Activated CD8-positive, alpha-beta T cell treated with anti-CD3 and anti-CD28 coated beads, Interleukin-2, amount 10 ng/mL, durations not matched to agents 7 days and 5 days (primary cell): ENCODE measurements at regions not wholly inside any gene's neighbourhood (a gene's known extent, or its start where the extent isn't known, plus 50 kb on each side); places are given as distances from the start of the nearest gene placed in this dataset.

Experiments used
- ATAC-seq: fragments of 150-1000 bp; cut with Tn5 transposase; one replicate; pipeline ENCODE4 v1.10.0; 2021; ENCODE audit warnings: moderate library complexity
- CTCF ChIA-PET: fragments of 350-600 bp; sonication (Branson Sonifier 250); formaldehyde crosslinking; loops from one replicate; lab custom pipeline; 2021; ENCODE audit warnings: antibody characterized with exemption; lab: Charles Lee
- POLR2A ChIA-PET: fragments of 350-600 bp; sonication (Branson Sonifier 250); formaldehyde crosslinking; loops from one replicate; lab custom pipeline; 2021; ENCODE audit warnings: antibody characterized with exemption; lab: Charles Lee
- DNase-seq: peaks from one replicate; pipeline ENCODE4 v3.0.0-alpha.2; 2020
- H3K27ac Mint-ChIP-seq: one replicate; pipeline ENCODE4 v1.8.0; 2021; ENCODE audit warnings: mild to moderate bottlenecking, mixed read lengths
- H3K27me3 Mint-ChIP-seq: one replicate; pipeline ENCODE4 v1.8.0; 2021; ENCODE audit warnings: low read depth, mixed read lengths
- H3K36me3 Mint-ChIP-seq: one replicate; pipeline ENCODE4 v1.8.0; 2021; ENCODE audit warnings: low read depth, mixed read lengths
- H3K4me1 Mint-ChIP-seq: one replicate; pipeline ENCODE4 v1.8.0; 2021; ENCODE audit warnings: low read depth, mixed read lengths
- H3K4me3 Mint-ChIP-seq: one replicate; pipeline ENCODE4 v1.8.0; 2021; ENCODE audit warnings: mild to moderate bottlenecking, mixed read lengths
- H3K9me3 Mint-ChIP-seq: one replicate; pipeline ENCODE4 v1.8.0; 2022; ENCODE audit warnings: mixed read lengths; ENCODE audit not compliant: insufficient read depth

DNA sequence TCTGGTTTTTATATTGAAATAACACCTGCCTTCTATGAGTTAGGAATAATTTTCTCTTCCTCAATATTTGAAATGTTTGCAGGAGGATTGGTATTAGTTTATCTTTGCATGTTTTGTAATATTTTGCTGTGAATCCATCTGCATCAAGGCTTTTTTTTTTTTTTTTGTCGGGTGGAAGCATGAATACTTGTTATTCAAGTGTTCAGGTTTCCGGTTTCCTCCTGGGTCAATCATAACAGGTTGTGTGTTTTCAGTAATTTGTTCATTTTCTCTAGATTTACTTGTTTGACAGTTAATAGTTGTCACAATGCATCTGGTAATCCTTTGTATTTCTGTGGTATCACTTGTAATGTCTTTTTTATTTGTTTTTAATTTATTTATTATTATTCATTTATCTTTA lies 256.7 kb upstream of the RBMY1B start:
- Mint-ChIP-seq H3K4me3 (peak overlapping the region; percentile 61), H3K4me1 (peaks cover 21% of the 10 kb centered on the region), H3K9me3 (no peaks in the 10 kb centered on the region), H3K27ac (peak overlapping the region; percentile 81), H3K36me3 (no peaks in the 10 kb centered on the region), H3K27me3 (no peaks in the 10 kb centered on the region)
- DNase-seq: no peak
- CTCF ChIA-PET: no interaction called here
- POLR2A ChIA-PET: no interaction called here
- no peak for ATAC-seq

DNA sequence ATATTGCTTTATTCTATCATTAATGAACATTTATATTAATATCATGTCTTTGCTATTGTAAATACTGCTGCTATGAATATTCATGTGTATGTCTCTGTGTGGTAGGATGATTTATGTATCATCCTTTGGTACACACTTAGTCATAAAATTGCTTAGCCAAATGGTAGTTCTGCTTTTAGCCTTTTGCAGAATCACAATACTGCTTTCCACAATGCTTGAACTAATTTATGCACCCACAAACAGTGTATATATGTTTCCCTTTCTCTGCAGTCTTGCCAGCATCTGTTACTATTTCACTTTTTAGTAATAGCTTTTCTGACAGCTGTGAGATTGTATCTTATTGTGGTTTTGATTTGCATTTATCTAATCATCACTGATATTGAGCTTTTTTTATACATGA lies 254.3 kb upstream of the RBMY1B start:
- no peak overlapping the region for H3K4me3 Mint-ChIP-seq

DNA sequence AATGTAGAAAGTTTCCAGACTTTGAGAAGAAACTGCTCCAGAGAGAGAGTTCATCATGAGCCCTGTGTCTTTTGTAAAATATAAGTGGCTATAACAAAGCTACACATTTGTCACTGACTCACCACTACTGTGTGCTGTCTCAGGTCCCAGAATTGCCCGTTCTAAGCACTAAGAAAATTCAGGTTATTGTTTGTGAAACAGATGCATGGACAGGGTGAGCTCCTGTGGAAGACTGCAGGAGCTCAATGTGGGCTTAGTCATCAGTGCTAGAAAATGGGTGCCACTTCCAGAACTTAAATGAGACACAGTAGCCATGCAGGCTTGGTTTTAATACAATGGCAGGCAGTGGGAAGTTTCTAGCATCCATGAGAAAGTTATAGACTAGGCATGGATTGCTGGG lies 251.4 kb upstream of the RBMY1B start:
- ChIA-PET POLR2A (no interaction called here), CTCF (interaction anchor here (0.8 to 1.8 kb wide), 8 partner anchors 10 to 701 kb away, joined by 3 to 8 read pairs (median 4); no protein-coding TSS in a partner anchor)
- Mint-ChIP-seq H3K4me3 (no peak overlapping the region), H3K36me3 (no peaks in the 10 kb centered on the region), H3K9me3 (no peaks in the 10 kb centered on the region), H3K4me1 (peaks cover 14% of the 10 kb centered on the region), H3K27ac (no peak overlapping the region), H3K27me3 (no peaks in the 10 kb centered on the region)
- no peak for DNase-seq
- ATAC-seq: no peak

More for the DNA sequence above, 254.3 kb upstream of the RBMY1B start:
- no peaks in the 10 kb centered on the region for H3K9me3 Mint-ChIP-seq
- ATAC-seq: no peak
- ChIA-PET POLR2A (no interaction called here), CTCF (no interaction called here)
- peaks cover 19% of the 10 kb centered on the region for H3K4me1 Mint-ChIP-seq
- H3K36me3 Mint-ChIP-seq: no peaks in the 10 kb centered on the region
- H3K27me3 Mint-ChIP-seq: no peaks in the 10 kb centered on the region
- H3K27ac Mint-ChIP-seq: no peak overlapping the region
- no peak for DNase-seq

- H3K27ac Mint-ChIP-seq: no peak overlapping the region
- ATAC-seq: no peak
- CTCF ChIA-PET: interaction anchor here (0.8 to 1.8 kb wide), 7 partner anchors 11 to 702 kb away, joined by 3 to 8 read pairs (median 4); no protein-coding TSS in a partner anchor
Observed at GRCh38 chrY:21260325-21260724, 250.8 kb upstream of the RBMY1B start.

DNA sequence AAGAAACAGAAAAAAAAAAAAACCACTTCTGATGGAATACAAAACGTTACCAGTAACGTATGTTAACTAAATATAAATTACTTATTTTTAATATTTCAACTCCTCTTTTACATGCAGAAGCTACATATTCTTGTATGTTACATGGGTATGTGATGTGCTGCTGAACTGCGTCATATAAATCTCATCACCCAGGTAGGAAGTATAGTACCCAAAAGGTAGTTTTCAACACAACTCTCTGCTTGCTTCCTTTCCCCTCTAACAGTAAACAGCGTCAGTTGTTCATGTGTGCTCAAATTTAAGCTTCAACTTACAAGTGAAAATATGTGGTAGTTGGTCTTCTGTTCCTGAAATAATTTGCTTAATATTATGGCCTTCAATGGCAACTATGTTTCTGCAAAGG lies 250.0 kb upstream of the RBMY1B start:
- H3K4me3 Mint-ChIP-seq: no peak overlapping the region
- H3K4me1 Mint-ChIP-seq: peaks cover 14% of the 10 kb centered on the region
- DNase-seq: no peak
- H3K36me3 Mint-ChIP-seq: no peaks in the 10 kb centered on the region
- H3K27ac Mint-ChIP-seq: no peak overlapping the region
- H3K27me3 Mint-ChIP-seq: no peaks in the 10 kb centered on the region
- CTCF ChIA-PET: interaction anchor here (0.6 to 1.8 kb wide), 3 partner anchors 38 to 293 kb away, joined by 3 to 5 read pairs (median 5); no protein-coding TSS in a partner anchor
- no peaks in the 10 kb centered on the region for H3K9me3 Mint-ChIP-seq
- ATAC-seq: no peak
- POLR2A ChIA-PET: no interaction called here

More at GRCh38 chrY:21260325-21260724, 250.8 kb upstream of the RBMY1B start:
- no peak for DNase-seq
- H3K9me3 Mint-ChIP-seq: no peaks in the 10 kb centered on the region
- H3K4me1 Mint-ChIP-seq: peaks cover 14% of the 10 kb centered on the region
- no peak overlapping the region for H3K4me3 Mint-ChIP-seq
- H3K27me3 Mint-ChIP-seq: no peaks in the 10 kb centered on the region
- POLR2A ChIA-PET: no interaction called here
- no peaks in the 10 kb centered on the region for H3K36me3 Mint-ChIP-seq

DNA sequence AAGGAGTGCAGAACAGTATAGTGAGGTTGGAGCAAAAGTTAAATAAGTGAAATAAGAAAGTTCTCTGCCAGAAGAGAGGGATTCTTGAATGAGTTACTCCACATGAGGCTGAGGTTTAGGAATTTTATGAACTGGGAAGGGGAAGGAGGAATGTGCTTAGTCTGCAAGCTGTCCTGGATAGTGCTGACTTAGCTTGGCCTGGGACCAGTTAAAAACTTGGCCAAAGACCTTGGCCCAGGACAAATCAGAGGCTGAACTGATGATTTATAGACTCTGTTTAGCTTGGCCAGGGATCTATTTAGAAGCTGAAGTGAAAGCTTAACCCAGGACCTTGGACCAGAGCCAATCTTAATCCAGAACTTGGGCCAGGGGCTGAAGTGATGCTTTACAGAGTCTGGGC lies 244.4 kb upstream of the RBMY1B start:
- ATAC-seq: no peak
- H3K4me1 Mint-ChIP-seq: no peaks in the 10 kb centered on the region
- ChIA-PET POLR2A (no interaction called here), CTCF (no interaction called here)
- no peaks in the 10 kb centered on the region for H3K27me3 Mint-ChIP-seq
- DNase-seq: no peak
- H3K4me3 Mint-ChIP-seq: no peak overlapping the region
- H3K27ac Mint-ChIP-seq: no peak overlapping the region
- no peaks in the 10 kb centered on the region for H3K9me3 Mint-ChIP-seq
- H3K36me3 Mint-ChIP-seq: no peaks in the 10 kb centered on the region

DNA sequence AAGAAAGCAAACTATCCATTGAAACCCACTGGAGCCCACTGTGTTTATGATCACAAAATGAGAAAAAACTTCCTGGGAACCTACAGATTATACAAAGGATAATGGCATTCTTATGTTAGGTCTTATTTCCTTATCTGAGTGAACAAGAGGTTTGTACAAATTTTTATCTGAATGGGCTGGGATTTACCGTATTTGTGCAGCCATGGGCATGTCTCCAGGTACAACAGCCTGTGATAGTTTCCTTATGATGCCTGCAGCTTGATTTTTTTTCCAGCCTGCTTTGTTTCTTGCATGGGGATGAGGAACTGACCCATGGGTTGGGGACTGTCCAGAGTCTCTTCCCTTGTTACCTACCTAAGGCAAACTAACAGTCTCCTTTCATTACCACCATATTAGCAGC lies 244.0 kb upstream of the RBMY1B start:
- CTCF ChIA-PET: no interaction called here
- H3K27ac Mint-ChIP-seq: no peak overlapping the region
- no peaks in the 10 kb centered on the region for H3K36me3 Mint-ChIP-seq
- H3K9me3 Mint-ChIP-seq: no peaks in the 10 kb centered on the region
- ATAC-seq (no peak), DNase-seq (no peak)
- POLR2A ChIA-PET: no interaction called here
- H3K4me3 Mint-ChIP-seq: no peak overlapping the region
- no peaks in the 10 kb centered on the region for H3K4me1 Mint-ChIP-seq
- no peaks in the 10 kb centered on the region for H3K27me3 Mint-ChIP-seq

DNA sequence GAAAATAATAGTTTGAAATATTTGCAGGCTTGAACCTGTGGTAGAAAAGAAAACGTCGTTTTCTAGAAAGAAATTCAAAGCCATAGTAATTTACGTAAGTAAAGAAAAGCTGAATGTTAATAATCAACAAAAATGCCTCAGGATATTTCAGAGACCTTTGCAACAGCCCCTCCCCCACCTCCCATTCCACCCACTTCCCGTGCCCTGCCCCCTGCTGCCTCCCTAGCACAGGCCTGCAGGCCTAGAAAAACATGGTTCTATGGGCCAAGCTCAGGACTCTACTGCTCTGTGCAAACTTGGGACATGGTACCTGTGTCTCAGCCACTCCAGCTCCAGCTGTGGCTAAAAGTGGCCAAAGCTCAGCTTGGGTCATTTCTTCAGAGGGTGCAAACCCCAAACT lies 223.4 kb upstream of the RBMY1B start:
- POLR2A ChIA-PET: no interaction called here
- H3K36me3 Mint-ChIP-seq: no peaks in the 10 kb centered on the region
- H3K9me3 Mint-ChIP-seq: no peaks in the 10 kb centered on the region
- ATAC-seq (no peak), DNase-seq (no peak)
- H3K4me1 Mint-ChIP-seq: no peaks in the 10 kb centered on the region
- H3K4me3 Mint-ChIP-seq: no peak overlapping the region
- H3K27ac Mint-ChIP-seq: no peak overlapping the region
- no peaks in the 10 kb centered on the region for H3K27me3 Mint-ChIP-seq
- CTCF ChIA-PET: no interaction called here

DNA sequence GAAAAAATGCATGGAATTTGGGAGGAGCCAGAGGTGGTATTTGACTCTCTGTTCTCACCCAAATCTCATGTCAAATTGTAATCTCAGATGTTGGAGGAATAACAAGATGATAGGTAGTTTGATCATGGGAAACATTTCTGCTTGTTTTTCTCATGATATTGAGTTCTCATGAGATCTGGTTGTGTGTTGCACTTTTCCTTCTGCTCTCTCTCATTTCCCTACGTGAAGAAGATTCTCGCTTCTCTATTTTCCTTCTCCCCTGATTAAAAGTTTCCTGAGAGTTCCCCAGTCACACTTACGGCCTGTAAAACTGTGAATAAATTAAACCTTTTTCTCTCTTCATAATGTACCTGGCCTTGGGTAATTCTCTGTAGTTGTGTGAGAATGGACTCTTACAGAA lies 222.2 kb upstream of the RBMY1B start:
- no peak overlapping the region for H3K27ac Mint-ChIP-seq

DNA sequence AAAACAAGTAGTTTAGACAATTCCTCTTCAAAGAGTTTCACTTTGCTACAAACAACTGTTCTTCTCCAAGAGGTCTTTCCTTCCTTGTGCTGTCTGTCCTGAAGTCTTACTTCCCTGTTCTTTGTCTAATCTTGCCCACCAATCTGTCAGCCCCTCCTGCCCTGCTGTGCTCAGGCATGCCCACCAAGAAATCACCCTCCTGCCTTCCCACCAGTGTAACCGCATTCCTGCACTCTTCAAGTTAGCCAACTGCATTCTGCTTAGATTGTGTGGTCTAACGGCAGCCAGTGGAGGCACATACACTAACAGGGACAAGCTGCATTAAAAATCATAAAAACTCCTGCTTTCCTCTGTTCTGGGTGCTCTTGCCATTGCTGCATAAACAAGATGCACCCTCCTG lies 215.9 kb upstream of the RBMY1B start:
- Mint-ChIP-seq H3K4me1 (no peaks in the 10 kb centered on the region), H3K9me3 (no peaks in the 10 kb centered on the region), H3K27ac (no peak overlapping the region), H3K4me3 (no peak overlapping the region), H3K36me3 (no peaks in the 10 kb centered on the region), H3K27me3 (no peaks in the 10 kb centered on the region)
- DNase-seq (no peak), ATAC-seq (no peak)
- CTCF ChIA-PET: no interaction called here
- POLR2A ChIA-PET: no interaction called here

More for the DNA sequence above, 222.2 kb upstream of the RBMY1B start:
- ChIA-PET CTCF (no interaction called here), POLR2A (no interaction called here)
- H3K27me3 Mint-ChIP-seq: no peaks in the 10 kb centered on the region
- no peak for DNase-seq
- H3K4me1 Mint-ChIP-seq: no peaks in the 10 kb centered on the region
- H3K9me3 Mint-ChIP-seq: no peaks in the 10 kb centered on the region
- H3K4me3 Mint-ChIP-seq: no peak overlapping the region
- H3K36me3 Mint-ChIP-seq: no peaks in the 10 kb centered on the region
- ATAC-seq: no peak

- no peak overlapping the region for H3K4me3 Mint-ChIP-seq
- DNase-seq: no peak
- H3K4me1 Mint-ChIP-seq: no peaks in the 10 kb centered on the region
- ATAC-seq: no peak
- H3K27ac Mint-ChIP-seq: no peak overlapping the region
- H3K36me3 Mint-ChIP-seq: no peaks in the 10 kb centered on the region
- CTCF ChIA-PET: no interaction called here
- POLR2A ChIA-PET: no interaction called here
- H3K9me3 Mint-ChIP-seq: no peaks in the 10 kb centered on the region
- H3K27me3 Mint-ChIP-seq: no peaks in the 10 kb centered on the region
Observed at GRCh38 chrY:21302278-21302677, 208.9 kb upstream of the RBMY1B start.

GRCh38 chrY:21315366-21315765 lies 195.8 kb upstream of the RBMY1B start:
- no peak for ATAC-seq
- Mint-ChIP-seq H3K27me3 (no peaks in the 10 kb centered on the region), H3K4me3 (no peak overlapping the region), H3K36me3 (no peaks in the 10 kb centered on the region), H3K27ac (no peak overlapping the region), H3K9me3 (no peaks in the 10 kb centered on the region), H3K4me1 (no peaks in the 10 kb centered on the region)
- CTCF ChIA-PET: no interaction called here
- POLR2A ChIA-PET: no interaction called here
- DNase-seq: no peak
